Ecto neural progenitor cell (in vitro differentiated cells): ENCODE measurements at regions not wholly inside any gene's neighbourhood (a gene's known extent, or its start where the extent isn't known, plus 50 kb on each side); places are given as distances from the start of the nearest gene placed in this dataset.
A peak's percentile ranks its signal among the peaks of the same experiment; 100 is the strongest.
"Not testable (repeated sequence)": the region's sequence is repeated elsewhere in the genome, so short reads cannot be mapped to it uniquely, and the experiment has no call there.

Experiments used
- DNase-seq: peaks from one replicate; pipeline ENCODE4 v3.0.0-alpha.2; 2018; ENCODE audit warnings: low spot score

- no peak for DNase-seq
These were observed 1106.2 kb upstream of the CELF2 start for GRCh38 chr10:9911488-9911887.

DNA sequence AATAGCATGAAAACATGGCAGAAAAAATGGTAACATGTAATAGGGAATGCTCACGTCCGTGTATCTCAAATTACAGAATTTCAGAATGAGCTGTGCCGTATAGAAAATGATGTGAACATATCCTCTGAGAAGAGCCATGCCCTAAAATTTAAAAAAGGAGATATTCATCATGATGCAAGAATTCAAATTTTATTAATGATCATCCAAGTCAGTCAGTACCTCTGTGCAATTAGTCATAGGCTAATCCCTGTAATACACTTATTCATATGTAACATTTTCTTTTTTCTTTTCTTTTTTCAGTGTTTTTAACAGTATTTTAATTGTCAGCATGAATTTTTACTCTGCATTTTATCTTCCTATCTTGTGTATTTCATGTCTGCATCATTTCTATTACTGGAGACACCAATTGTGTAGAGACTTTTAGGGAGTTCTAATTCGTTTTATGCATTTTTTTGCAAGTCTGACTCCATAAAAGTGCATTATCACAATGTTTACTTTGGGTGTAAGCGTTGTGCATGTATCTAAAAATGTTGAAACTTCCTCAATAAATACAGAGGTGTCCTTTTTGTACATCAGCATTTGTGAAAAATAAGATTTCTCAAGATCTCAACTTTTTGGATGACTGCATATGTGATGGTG is 1103.7 kb upstream of the CELF2 start:
- DNase-seq, result no peak

- no peak for DNase-seq
These were observed 1096.1 kb upstream of the CELF2 start for GRCh38 chr10:9921544-9921943.

DNA sequence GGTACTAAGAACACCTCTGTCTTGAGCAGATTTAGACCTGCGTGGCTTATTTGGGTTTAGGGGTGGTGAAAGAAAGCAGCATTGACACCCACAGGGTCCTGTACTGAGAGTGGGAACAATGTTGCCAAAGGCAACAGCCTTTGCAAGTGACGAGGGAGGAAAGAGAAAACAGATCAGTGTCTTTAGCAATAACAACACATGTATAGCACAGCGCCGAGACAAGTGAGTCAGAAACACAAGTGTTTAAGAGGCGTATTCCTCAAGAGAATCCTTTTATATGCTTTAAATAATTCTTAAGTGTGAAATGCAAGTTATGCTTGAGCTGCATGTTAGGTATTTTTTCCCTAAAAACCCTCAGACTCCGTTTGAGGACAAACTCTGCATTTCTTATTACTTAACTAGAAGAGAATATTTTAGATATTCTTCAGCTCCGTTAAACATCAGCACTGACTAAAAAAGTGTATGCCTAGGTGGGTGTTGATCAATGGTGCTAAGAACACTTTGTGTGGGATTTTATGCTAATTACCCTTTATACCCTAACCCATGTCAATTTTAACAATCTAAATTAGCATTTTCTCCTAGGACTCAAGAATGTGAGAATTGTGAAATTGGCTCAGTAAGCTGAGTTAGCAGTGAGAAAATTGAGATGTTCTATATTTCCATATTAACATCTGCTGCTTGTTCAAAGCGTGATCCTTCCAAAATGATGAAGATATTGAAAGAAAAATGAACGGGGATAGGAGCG is 1095.4 kb upstream of the CELF2 start:
- DNase-seq, result no peak

DNA sequence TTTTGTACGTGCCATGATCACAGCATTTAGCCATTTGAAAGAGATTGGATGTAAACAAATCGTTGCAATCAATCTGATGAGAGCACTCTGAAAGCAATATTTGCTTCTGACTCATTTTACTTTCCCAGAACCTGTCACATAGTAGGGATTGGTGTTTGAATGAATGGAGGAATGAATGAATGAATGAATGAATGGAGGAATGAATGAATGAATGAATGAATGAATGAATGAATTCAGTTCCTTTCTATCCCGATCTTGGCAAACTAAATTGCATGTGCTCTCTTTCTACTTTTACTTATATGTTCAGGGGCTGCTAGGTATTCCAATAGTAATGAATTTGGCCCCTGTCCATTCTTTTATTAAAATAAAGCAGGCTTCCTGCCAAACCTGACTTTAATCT is 1091.7 kb upstream of the CELF2 start:
- DNase-seq, result no peak

DNA sequence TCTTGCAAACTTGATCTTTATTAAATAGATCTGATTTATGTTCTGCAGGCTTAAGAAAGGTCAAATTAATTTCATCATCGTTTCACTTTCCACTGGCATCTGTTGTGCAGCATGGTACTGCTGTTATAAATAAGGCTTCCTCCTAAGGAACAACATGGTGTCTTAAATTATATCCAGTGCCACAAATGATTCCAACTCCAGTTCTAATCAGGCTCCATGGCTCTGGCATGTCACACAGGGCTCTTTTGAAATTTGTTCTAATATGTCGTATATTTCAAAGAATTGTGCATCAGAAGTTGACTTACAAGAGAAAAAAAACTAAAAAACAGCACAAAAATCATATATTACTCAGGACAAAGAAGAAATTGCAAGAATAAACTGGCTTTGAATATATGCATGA is 1090.8 kb upstream of the CELF2 start:
- DNase-seq, result no peak

- no peak for DNase-seq
These were observed 1078.0 kb upstream of the CELF2 start for GRCh38 chr10:9939716-9940115.

DNA sequence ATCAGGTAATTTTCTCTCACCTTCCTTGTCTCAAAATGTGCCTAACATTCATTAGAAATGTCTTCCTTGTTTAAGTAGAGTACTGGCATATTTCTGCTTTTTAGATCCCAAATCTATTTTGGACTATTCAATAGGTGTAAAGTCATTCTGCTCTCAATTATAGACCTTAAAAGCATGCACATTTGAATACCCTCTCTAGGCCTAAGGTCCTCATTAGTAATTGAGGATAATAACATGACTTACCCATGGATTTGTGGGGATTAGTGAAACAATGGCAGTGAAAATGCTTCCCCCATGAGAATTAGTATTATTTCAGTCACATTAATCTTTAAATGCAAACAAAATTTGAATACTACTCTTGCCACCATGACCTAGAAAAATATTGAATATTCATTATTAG is 1073.0 kb upstream of the CELF2 start:
- DNase-seq, result no peak

- DNase-seq, result no peak
These were observed 1067.6 kb upstream of the CELF2 start for GRCh38 chr10:9950070-9950469.

DNA sequence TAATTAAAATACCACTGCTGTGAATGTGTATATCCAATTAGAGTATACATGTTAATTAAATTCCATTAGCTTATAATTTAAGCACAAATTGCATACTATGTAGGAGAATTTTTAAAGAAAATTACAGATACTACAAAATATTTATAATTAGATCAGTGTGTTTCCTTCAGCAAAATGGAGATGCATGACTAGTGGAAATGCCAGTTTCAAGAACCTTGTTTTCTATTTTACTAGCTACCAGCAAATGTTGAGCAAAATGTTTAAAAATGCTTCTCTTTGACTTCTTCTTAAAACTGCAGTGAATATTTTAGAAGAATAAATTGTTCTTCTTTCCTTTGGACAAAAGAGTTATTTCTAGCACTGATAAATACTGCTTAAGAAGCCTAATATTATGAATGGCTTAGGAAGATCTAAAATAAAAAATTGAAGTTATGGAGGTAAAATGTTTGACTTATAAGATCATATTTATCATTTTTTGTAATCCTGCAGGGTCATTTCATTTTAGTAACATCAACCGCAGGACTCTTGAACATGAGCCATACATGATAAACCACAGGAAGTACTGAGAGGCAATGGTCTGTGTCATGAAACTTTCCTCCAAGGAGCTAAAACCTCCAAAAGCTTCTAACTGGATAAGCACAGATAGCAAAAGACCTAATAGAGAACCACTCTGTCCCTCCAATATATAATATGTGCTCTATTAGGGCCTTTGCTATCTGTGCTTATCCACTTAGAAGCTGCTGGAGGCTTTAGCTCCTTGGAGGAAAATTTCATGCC is 1066.0 kb upstream of the CELF2 start:
- no peak for DNase-seq

GRCh38 chr10:9957351-9957750 is 1060.3 kb upstream of the CELF2 start:
- DNase-seq, result no peak

GRCh38 chr10:9957876-9958275 is 1059.8 kb upstream of the CELF2 start:
- not testable (repeated sequence) for DNase-seq

GRCh38 chr10:9965341-9965740 is 1052.3 kb upstream of the CELF2 start:
- no peak for DNase-seq

GRCh38 chr10:9986786-9987185 is 1030.9 kb upstream of the CELF2 start:
- no peak for DNase-seq

GRCh38 chr10:9987197-9987596 is 1030.5 kb upstream of the CELF2 start:
- no peak for DNase-seq

GRCh38 chr10:9992661-9993060 is 1025.0 kb upstream of the CELF2 start:
- DNase-seq, result peak; percentile 58

DNA sequence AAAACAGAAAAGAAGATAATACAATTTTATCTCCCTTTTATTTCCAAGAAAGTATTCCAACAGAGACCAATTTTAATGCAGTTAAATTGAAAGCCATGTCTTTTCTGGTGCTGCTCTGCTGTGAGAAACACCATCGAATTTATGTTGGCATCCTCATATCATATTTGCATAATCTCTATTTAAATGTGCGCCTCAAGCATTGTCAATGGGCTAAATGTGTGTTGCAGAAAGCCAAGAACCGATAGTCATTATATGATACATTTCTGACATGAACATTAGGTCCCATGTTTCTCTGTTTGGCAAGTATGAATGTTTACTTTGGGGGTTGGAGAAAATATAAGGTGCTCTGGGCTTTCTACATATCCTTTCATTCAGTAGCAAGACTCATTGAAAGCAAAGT is 1023.5 kb upstream of the CELF2 start:
- DNase-seq, result no peak

GRCh38 chr10:9999627-10000026 is 1018.0 kb upstream of the CELF2 start:
- DNase-seq, result no peak

DNA sequence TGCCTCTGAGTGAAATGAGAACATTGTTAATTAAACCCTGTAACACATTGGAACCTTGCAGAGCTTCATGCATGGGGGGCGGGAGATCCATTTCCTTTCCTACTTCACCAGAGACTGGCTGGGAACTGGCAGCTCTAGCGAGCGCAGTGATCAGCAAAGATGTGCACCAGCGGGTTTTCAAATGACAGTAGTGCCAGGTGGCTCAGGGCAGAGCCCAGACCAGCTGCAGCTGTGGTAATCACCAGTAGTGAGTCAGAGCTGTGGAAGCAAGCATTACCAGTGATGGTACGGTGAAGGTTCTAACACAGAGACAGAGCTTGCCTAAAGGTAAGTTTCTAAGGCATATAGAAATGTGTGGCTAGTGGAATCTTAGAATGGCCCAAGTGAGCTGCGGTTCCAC is 1009.7 kb upstream of the CELF2 start:
- DNase-seq, result no peak

GRCh38 chr10:10010397-10010796 is 1007.3 kb upstream of the CELF2 start:
- no peak for DNase-seq

- DNase-seq, result no peak
These were observed 1002.8 kb upstream of the CELF2 start for GRCh38 chr10:10014846-10015245.

- DNase-seq, result no peak
These were observed 1000.0 kb upstream of the CELF2 start for GRCh38 chr10:10017716-10018115.

DNA sequence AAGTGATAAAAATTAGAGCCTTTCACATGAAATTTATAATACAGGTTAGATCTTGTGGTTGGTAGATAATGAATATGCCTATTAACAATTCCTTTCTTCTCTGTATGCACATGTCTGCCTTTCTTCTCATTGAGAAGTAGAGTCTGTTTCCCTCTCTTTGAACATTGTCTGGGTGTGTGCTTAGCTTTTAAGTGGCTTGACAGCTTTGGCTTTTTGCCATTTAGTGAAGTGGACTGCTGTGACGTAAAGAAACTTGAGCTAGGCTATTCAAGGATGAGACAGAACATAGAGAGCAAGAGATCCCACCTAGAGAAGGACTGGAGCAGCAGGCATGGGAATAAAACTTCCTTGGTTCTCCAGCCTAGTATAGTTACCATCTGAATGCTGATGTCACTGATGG is 996.7 kb upstream of the CELF2 start:
- DNase-seq, result no peak
